Upper lobe of left lung (tissue), 4 donors: ENCODE measurements at regions not wholly inside any gene's neighbourhood (a gene's known extent, or its start where the extent isn't known, plus 50 kb on each side); places are given as distances from the start of the nearest gene placed in this dataset.

Source experiments
- CTCF ChIP-seq, 6 experiments: fragments of 450-650 bp in 4 of 6; fragments of 200-600 bp in 2 of 6; sonication (generic) in 2 of 6; IDR thresholded peaks; one replicate each; pipeline ENCODE4 v1.5.1; 2016 to 2019; ENCODE audit warnings: antibody characterized with exemption in 6 of 6
- POLR2A ChIP-seq, 4 donors: fragments of 450-650 bp; IDR thresholded peaks; one replicate each; pipeline ENCODE4 v1.5.1; 2016 to 2017; ENCODE audit warnings: antibody characterized with exemption in 4 of 4, mild to moderate bottlenecking in 2 of 4

GRCh38 chr14:40889126-40889525 lies 717.5 kb upstream of the LRFN5 start:
- TF ChIP-seq CTCF (IDR thresholded peaks at IDR 0.05) (no peak), POLR2A (IDR thresholded peaks at IDR 0.05) (no peak)
